ENCODE measurements at regions not wholly inside any gene's neighbourhood (a gene's known extent, or its start where the extent isn't known, plus 50 kb on each side); places are given as distances from the start of the nearest gene placed in this dataset.

DNA sequence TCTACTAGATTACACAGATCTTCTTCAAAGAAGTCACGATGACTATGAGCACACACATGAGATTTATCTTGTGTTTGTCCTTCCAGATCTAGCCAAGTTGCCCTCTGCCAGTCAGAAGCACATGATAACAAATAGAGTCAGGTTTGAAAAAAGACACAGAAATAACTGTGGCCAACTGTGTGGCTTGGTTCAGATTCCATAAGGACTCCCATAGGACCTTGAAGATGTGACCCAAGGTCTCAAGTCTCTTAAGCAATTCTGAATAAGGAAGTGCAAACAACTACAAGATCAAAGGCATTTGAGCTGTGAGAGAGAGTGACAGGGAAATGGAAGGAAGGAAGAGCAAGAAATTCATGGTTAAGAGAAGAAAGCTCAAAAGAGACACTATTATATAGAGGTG lies 194.0 kb downstream of the PLPP3 start:
- TF ChIP-seq EZH2 (IDR thresholded peaks at IDR 0.05) (no peak), POLR2AphosphoS5 (IDR thresholded peaks at IDR 0.05; ENCODE audit: borderline replicate concordance, low read depth, low read length) (no peak)
